ENCODE measurements at regions not wholly inside any gene's neighbourhood (a gene's known extent, or its start where the extent isn't known, plus 50 kb on each side); places are given as distances from the start of the nearest gene placed in this dataset.

DNA sequence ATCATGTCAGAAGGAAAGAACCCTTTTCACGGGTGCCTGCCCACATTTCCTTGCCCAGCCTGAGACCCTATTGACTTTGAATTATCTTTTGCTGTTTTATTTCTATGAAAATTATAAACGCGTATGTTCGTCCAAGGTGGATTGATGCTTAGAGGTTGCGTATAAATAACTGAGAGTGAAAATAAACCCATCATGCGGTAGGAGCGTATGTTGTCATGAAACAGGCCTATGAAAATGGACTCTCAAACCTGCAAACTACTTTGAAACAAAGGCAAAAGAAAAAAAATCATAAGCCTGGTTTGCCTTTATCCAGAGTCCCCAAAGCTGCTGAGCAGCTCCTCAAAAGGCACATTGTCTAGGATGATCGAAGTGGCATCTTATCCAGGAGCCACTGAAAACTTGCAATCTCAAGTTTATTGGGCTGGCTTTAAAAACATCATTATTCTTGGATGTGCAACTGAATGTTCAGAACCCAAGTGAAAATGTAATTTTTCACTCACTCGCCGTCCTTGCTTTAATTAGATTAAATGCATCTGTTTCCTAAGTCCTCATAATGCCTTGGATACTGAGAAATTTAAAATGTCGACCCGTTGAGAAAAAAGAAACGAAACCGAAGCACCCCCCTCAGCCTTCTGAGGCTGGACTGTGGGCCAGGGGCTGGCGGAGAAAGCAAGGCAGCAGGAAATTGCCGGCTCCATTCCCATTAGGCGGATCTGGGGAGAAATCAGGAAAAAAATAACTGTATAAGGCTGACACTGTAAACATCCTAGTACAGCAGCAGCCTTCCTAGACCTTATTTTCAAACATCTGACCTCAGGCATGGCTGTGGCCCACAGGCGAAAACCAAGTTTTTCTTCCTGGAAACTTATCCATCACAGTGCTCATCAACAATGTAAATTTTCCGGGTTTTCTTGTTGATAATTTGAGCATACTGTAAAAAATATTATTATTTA is 82.9 kb upstream of the PPARA start:
- peaks cover 40% of the 10 kb centered on the region for H3K79me2 ChIP-seq (ENCODE audit: insufficient read depth, low read length)
- H3K4me3 ChIP-seq (ENCODE audit: low read depth, low read length, poor library complexity, severe bottlenecking), result peak overlapping the region; percentile 70
- H3K4me1 ChIP-seq (ENCODE audit: insufficient read depth, low read length, severe bottlenecking), result peaks cover 75% of the 10 kb centered on the region
- H3K27me3 ChIP-seq (ENCODE audit: insufficient read depth, low read length), result no peaks in the 10 kb centered on the region
- no peaks in the 10 kb centered on the region for H4K20me1 ChIP-seq (ENCODE audit: insufficient read depth, low read length)
- H3K9me2 ChIP-seq (ENCODE audit: low read depth, low read length), result no peaks in the 10 kb centered on the region
- no peaks in the 10 kb centered on the region for H3K9me3 ChIP-seq (ENCODE audit: low read length)
- H3K27ac ChIP-seq (ENCODE audit: low read depth, low read length, poor library complexity, severe bottlenecking), result peak overlapping the region; percentile 88
- H3K4me2 ChIP-seq (ENCODE audit: low read length), result peak overlapping the region; percentile 80
- H2AFZ ChIP-seq (ENCODE audit: low read length), result no peak overlapping the region
- H3F3A ChIP-seq (ENCODE audit: insufficient read depth, low read length), result no peaks in the 10 kb centered on the region
- no peak for TF ChIP-seq CTCF (IDR thresholded peaks at IDR 0.05; ENCODE audit: low read length)
- TF ChIP-seq EZH2 (IDR thresholded peaks at IDR 0.05; ENCODE audit: borderline replicate concordance, low read length), result no peak
- H3K9ac ChIP-seq (ENCODE audit: low read length), result peak overlapping the region; percentile 72
- no peaks in the 10 kb centered on the region for H3K36me3 ChIP-seq (ENCODE audit: insufficient read depth, low read length)

DNA sequence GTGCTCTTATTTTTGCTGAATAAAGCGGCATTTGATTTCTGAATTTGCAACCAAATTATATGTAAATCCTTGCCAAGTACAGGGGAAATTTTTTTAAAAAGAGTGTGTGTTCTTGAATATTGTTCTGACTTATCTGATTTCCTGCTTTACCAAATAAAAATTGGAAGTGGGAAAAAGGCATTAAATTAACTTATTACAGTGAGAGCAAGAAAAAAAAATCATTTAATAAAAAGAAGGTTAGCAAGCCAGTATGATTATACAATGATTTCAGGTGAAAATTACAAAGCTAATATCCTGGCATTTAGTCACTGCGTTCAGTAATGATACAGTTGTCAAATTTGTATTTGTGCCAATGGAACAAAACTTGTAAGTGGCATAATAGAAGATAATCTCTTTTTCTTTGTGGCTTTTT is 82.1 kb upstream of the PPARA start:
- Histone ChIP-seq H3K27ac (ENCODE audit: low read depth, low read length, poor library complexity, severe bottlenecking) (peak overlapping the region; percentile 88), H4K20me1 (ENCODE audit: insufficient read depth, low read length) (no peaks in the 10 kb centered on the region), H2AFZ (ENCODE audit: low read length) (no peak overlapping the region), H3K9ac (ENCODE audit: low read length) (peak overlapping the region; percentile 72), H3K27me3 (ENCODE audit: insufficient read depth, low read length) (no peaks in the 10 kb centered on the region), H3F3A (ENCODE audit: insufficient read depth, low read length) (no peaks in the 10 kb centered on the region), H3K79me2 (ENCODE audit: insufficient read depth, low read length) (peaks cover 40% of the 10 kb centered on the region), H3K9me2 (ENCODE audit: low read depth, low read length) (no peaks in the 10 kb centered on the region), H3K4me2 (ENCODE audit: low read length) (peak overlapping the region; percentile 80), H3K36me3 (ENCODE audit: insufficient read depth, low read length) (no peaks in the 10 kb centered on the region; the same call in 1 of the 2 replicates), H3K4me1 (ENCODE audit: insufficient read depth, low read length, severe bottlenecking) (peaks cover 71% of the 10 kb centered on the region), H3K4me3 (ENCODE audit: low read depth, low read length, poor library complexity, severe bottlenecking) (peak overlapping the region; percentile 70), H3K9me3 (ENCODE audit: low read length) (no peaks in the 10 kb centered on the region)
- TF ChIP-seq EZH2 (IDR thresholded peaks at IDR 0.05; ENCODE audit: borderline replicate concordance, low read length) (no peak), CTCF (IDR thresholded peaks at IDR 0.05; ENCODE audit: low read length) (no peak)

- Histone ChIP-seq H4K20me1 (ENCODE audit: insufficient read depth, low read length) (no peaks in the 10 kb centered on the region), H3K4me2 (ENCODE audit: low read length) (peak overlapping the region; percentile 80), H3K4me3 (ENCODE audit: low read depth, low read length, poor library complexity, severe bottlenecking) (peak overlapping the region; percentile 70), H3K79me2 (ENCODE audit: insufficient read depth, low read length) (peaks cover 44% of the 10 kb centered on the region), H3K9me2 (ENCODE audit: low read depth, low read length) (no peaks in the 10 kb centered on the region), H3K36me3 (ENCODE audit: insufficient read depth, low read length) (no peaks in the 10 kb centered on the region; the same call in 1 of the 2 replicates), H3K9me3 (ENCODE audit: low read length) (no peaks in the 10 kb centered on the region), H3K27ac (ENCODE audit: low read depth, low read length, poor library complexity, severe bottlenecking) (peak overlapping the region; percentile 88), H3K9ac (ENCODE audit: low read length) (peak overlapping the region; percentile 72), H3K27me3 (ENCODE audit: insufficient read depth, low read length) (no peaks in the 10 kb centered on the region), H3F3A (ENCODE audit: insufficient read depth, low read length) (no peaks in the 10 kb centered on the region), H2AFZ (ENCODE audit: low read length) (no peak overlapping the region), H3K4me1 (ENCODE audit: insufficient read depth, low read length, severe bottlenecking) (peaks cover 72% of the 10 kb centered on the region)
- no peak for TF ChIP-seq CTCF (IDR thresholded peaks at IDR 0.05; ENCODE audit: low read length)
- no peak for TF ChIP-seq EZH2 (IDR thresholded peaks at IDR 0.05; ENCODE audit: borderline replicate concordance, low read length)
Measured at GRCh38 chr22:46068593-46069491, 81.5 kb upstream of the PPARA start.

All from OCI-LY1 (cell line).